ENCODE measurements at regions not wholly inside any gene's neighbourhood (a gene's known extent, or its start where the extent isn't known, plus 50 kb on each side); places are given as distances from the start of the nearest gene placed in this dataset.

DNA sequence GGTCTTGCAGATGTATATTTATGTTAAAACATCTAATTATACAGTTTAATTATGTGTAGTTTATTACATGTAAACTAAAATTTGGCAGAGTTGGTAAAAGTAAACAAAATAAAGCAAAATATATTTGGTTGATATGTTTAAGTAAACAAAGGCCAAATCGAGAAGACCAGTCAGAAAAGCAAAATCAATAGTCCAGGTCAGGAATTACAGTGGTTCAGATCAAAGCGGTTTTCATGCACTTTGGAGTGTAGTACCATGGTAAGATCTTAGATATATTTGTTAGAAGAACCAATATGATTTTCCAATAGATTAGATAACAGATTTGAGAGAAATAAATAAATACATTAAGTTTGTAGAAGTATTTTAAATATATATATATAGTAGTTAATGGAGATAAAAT is 1421.6 kb upstream of the CDH8 start:
- TF ChIP-seq, protein P1, sequence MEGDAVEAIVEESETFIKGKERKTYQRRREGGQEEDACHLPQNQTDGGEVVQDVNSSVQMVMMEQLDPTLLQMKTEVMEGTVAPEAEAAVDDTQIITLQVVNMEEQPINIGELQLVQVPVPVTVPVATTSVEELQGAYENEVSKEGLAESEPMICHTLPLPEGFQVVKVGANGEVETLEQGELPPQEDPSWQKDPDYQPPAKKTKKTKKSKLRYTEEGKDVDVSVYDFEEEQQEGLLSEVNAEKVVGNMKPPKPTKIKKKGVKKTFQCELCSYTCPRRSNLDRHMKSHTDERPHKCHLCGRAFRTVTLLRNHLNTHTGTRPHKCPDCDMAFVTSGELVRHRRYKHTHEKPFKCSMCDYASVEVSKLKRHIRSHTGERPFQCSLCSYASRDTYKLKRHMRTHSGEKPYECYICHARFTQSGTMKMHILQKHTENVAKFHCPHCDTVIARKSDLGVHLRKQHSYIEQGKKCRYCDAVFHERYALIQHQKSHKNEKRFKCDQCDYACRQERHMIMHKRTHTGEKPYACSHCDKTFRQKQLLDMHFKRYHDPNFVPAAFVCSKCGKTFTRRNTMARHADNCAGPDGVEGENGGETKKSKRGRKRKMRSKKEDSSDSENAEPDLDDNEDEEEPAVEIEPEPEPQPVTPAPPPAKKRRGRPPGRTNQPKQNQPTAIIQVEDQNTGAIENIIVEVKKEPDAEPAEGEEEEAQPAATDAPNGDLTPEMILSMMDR (optimal IDR thresholded peaks at IDR 0.05 in 1 of 3, IDR thresholded peaks at IDR 0.05 in 1 of 3, conservative IDR thresholded peaks at IDR 0.05 in 1 of 3; ENCODE audit: extremely low read depth in 1 of 3, insufficient read depth in 2 of 3, low read length in 3 of 3): no peak
- TF ChIP-seq EZH2 (IDR thresholded peaks at IDR 0.05; ENCODE audit: low read length): no peak

All from keratinocyte (primary cell).